ENCODE measurements at regions not wholly inside any gene's neighbourhood (a gene's known extent, or its start where the extent isn't known, plus 50 kb on each side); places are given as distances from the start of the nearest gene placed in this dataset.
"Not testable (repeated sequence)": the region's sequence is repeated elsewhere in the genome, so short reads cannot be mapped to it uniquely, and the experiment has no call there.

- no peak for TF ChIP-seq POLR2A (IDR thresholded peaks at IDR 0.05; ENCODE audit: low read depth, low read length)
- DNase-seq (ENCODE audit: insufficient read length, low spot score) (no peak), FAIRE-seq (no peak)
Observed at GRCh38 chr14:82757776-82758175, 1224.1 kb upstream of the SEL1L start.

- FAIRE-seq (no peak), DNase-seq (ENCODE audit: insufficient read length, low spot score) (no peak)
- no peak for TF ChIP-seq POLR2A (IDR thresholded peaks at IDR 0.05; ENCODE audit: low read depth, low read length)
Observed at GRCh38 chr14:82759656-82760055, 1226.0 kb upstream of the SEL1L start.

- FAIRE-seq (no peak), DNase-seq (ENCODE audit: insufficient read length, low spot score) (no peak)
Observed at GRCh38 chr14:82766123-82766522, 1232.5 kb upstream of the SEL1L start.

GRCh38 chr14:82766996-82767395 lies 1233.3 kb upstream of the SEL1L start:
- FAIRE-seq (no peak), DNase-seq (ENCODE audit: insufficient read length, low spot score) (no peak)
- no peak for TF ChIP-seq POLR2A (IDR thresholded peaks at IDR 0.05; ENCODE audit: low read depth, low read length)

More at GRCh38 chr14:82766123-82766522, 1232.5 kb upstream of the SEL1L start:
- TF ChIP-seq POLR2A (IDR thresholded peaks at IDR 0.05; ENCODE audit: low read depth, low read length) = no peak

- no peak for DNase-seq (ENCODE audit: insufficient read length, low spot score)
- no peak for FAIRE-seq
- TF ChIP-seq POLR2A (IDR thresholded peaks at IDR 0.05; ENCODE audit: low read depth, low read length) = no peak
Observed at GRCh38 chr14:82776958-82777357, 1243.3 kb upstream of the SEL1L start.

- no peak for TF ChIP-seq POLR2A (IDR thresholded peaks at IDR 0.05; ENCODE audit: low read depth, low read length)
- FAIRE-seq (no peak), DNase-seq (ENCODE audit: insufficient read length, low spot score) (no peak)
Observed at GRCh38 chr14:82778008-82778590, 1244.4 kb upstream of the SEL1L start.

GRCh38 chr14:82778601-82779000 lies 1244.9 kb upstream of the SEL1L start:
- no peak for FAIRE-seq
- no peak for DNase-seq (ENCODE audit: insufficient read length, low spot score)
- no peak for TF ChIP-seq POLR2A (IDR thresholded peaks at IDR 0.05; ENCODE audit: low read depth, low read length)

GRCh38 chr14:82779301-82779700 lies 1245.6 kb upstream of the SEL1L start:
- FAIRE-seq (no peak), DNase-seq (ENCODE audit: insufficient read length, low spot score) (no peak)

GRCh38 chr14:82785756-82786482 lies 1252.3 kb upstream of the SEL1L start:
- FAIRE-seq (no peak), DNase-seq (ENCODE audit: insufficient read length, low spot score) (no peak)
- TF ChIP-seq POLR2A (IDR thresholded peaks at IDR 0.05; ENCODE audit: low read depth, low read length) = no peak

More at GRCh38 chr14:82779301-82779700, 1245.6 kb upstream of the SEL1L start:
- no peak for TF ChIP-seq POLR2A (IDR thresholded peaks at IDR 0.05; ENCODE audit: low read depth, low read length)

- DNase-seq (ENCODE audit: insufficient read length, low spot score) (no peak), FAIRE-seq (no peak)
- TF ChIP-seq POLR2A (IDR thresholded peaks at IDR 0.05; ENCODE audit: low read depth, low read length) = no peak
Observed at GRCh38 chr14:82786483-82786880, 1252.8 kb upstream of the SEL1L start.

GRCh38 chr14:82796086-82796485 lies 1262.4 kb upstream of the SEL1L start:
- FAIRE-seq (no peak), DNase-seq (ENCODE audit: insufficient read length, low spot score) (no peak)
- no peak for TF ChIP-seq POLR2A (IDR thresholded peaks at IDR 0.05; ENCODE audit: low read depth, low read length)

GRCh38 chr14:82798276-82798675 lies 1264.6 kb upstream of the SEL1L start:
- DNase-seq (ENCODE audit: insufficient read length, low spot score) = no peak
- FAIRE-seq = no peak
- TF ChIP-seq POLR2A (IDR thresholded peaks at IDR 0.05; ENCODE audit: low read depth, low read length) = no peak

- DNase-seq (ENCODE audit: insufficient read length, low spot score) (no peak), FAIRE-seq (no peak)
- TF ChIP-seq POLR2A (IDR thresholded peaks at IDR 0.05; ENCODE audit: low read depth, low read length) = no peak
Observed at GRCh38 chr14:82805892-82806825, 1272.5 kb upstream of the SEL1L start.

- no peak for TF ChIP-seq POLR2A (IDR thresholded peaks at IDR 0.05; ENCODE audit: low read depth, low read length)
- no peak for FAIRE-seq
- DNase-seq (ENCODE audit: insufficient read length, low spot score) = no peak
Observed at GRCh38 chr14:82811246-82811645, 1277.6 kb upstream of the SEL1L start.

GRCh38 chr14:82814339-82814738 lies 1280.7 kb upstream of the SEL1L start:
- not testable (repeated sequence) for FAIRE-seq; DNase-seq (ENCODE audit: insufficient read length, low spot score)

All from H54 (cell line).